B cell (primary cell): ENCODE measurements at regions not wholly inside any gene's neighbourhood (a gene's known extent, or its start where the extent isn't known, plus 50 kb on each side); places are given as distances from the start of the nearest gene placed in this dataset.

Source experiments
- ATAC-seq: fragments of 200-7000 bp; cut with Tn5 transposase; one replicate; pipeline ENCODE4 v1.10.0; 2021; ENCODE audit warnings: low read depth, mild to moderate bottlenecking, moderate number of reproducible peaks, moderate library complexity
- CTCF ChIA-PET: fragments of 350-600 bp; sonication (Branson Sonifier 250); formaldehyde crosslinking; loops from one replicate; lab custom pipeline; 2021; ENCODE audit warnings: antibody characterized with exemption, inconsistent platforms; lab: Charles Lee
- POLR2A ChIA-PET: fragments of 350-600 bp; sonication (Branson Sonifier 250); formaldehyde crosslinking; loops from one replicate; lab custom pipeline; 2021; ENCODE audit warnings: antibody characterized with exemption; lab: Charles Lee
- DNase-seq: peaks from one replicate; pipeline ENCODE4 v3.0.0; 2013
- H2AFZ ChIP-seq: 2 replicates; pipeline ENCODE4 v1.6.1; 2012; ENCODE audit warnings: mild to moderate bottlenecking, low read depth, low read length; ENCODE audit not compliant: insufficient read depth, poor library complexity, severe bottlenecking
- H3K27ac ChIP-seq, 2 donors: 1 replicate in 1 of 2; 2 replicates in 1 of 2; pipeline ENCODE4 v1.5.1; 2012 to 2013; ENCODE audit warnings: low read length in 2 of 2, mild to moderate bottlenecking in 2 of 2, moderate library complexity in 1 of 2
- H3K27me3 ChIP-seq, 4 experiments: fragments of 200-600 bp in 1 of 4; sonication (generic) in 1 of 4; replicated peaks in 1 of 4; 1 replicate in 2 of 4; 2 replicates in 2 of 4; pipeline versions ENCODE4 v1.6.1 to v1.7.0; 2013 to 2016; ENCODE audit warnings: low read length in 3 of 4, mild to moderate bottlenecking in 2 of 4, mixed read lengths in 1 of 4, moderate library complexity in 1 of 4; ENCODE audit not compliant: insufficient read depth in 4 of 4, control insufficient read depth in 3 of 4; ENCODE audit errors: control extremely low read depth in 1 of 4
- H3K36me3 ChIP-seq, 2 experiments: replicated peaks in 1 of 2; 1 replicate in 1 of 2; 2 replicates in 1 of 2; pipeline versions ENCODE4 v1.6.1 to v1.7.1; 2013; ENCODE audit warnings: low read length in 1 of 2; ENCODE audit not compliant: insufficient read depth in 2 of 2, control insufficient read depth in 1 of 2; ENCODE audit errors: control extremely low read depth in 1 of 2, extremely low read depth in 1 of 2
- H3K4me1 ChIP-seq, 2 donors: fragments of 200-600 bp in 1 of 2; sonication (generic) in 1 of 2; 1 replicate in 1 of 2; 2 replicates in 1 of 2; pipeline versions ENCODE4 v1.5.1 to v1.6.1; 2013 to 2017; ENCODE audit warnings: low read length in 2 of 2; ENCODE audit not compliant: control insufficient read depth in 2 of 2, insufficient read depth in 2 of 2
- H3K4me2 ChIP-seq: replicated peaks from 2 replicates; pipeline ENCODE3; 2012; ENCODE audit warnings: mild to moderate bottlenecking, low read depth, low read length; ENCODE audit not compliant: poor library complexity, severe bottlenecking
- H3K4me3 ChIP-seq, 5 experiments: fragments of 200-600 bp in 1 of 5; sonication (generic) in 1 of 5; 1 replicate in 3 of 5; 2 replicates in 2 of 5; pipeline versions ENCODE4 v1.5.1 to v1.7.0; 2011 to 2016; ENCODE audit warnings: low read length in 4 of 5, mild to moderate bottlenecking in 4 of 5, low read depth in 2 of 5, control low read depth in 1 of 5, moderate library complexity in 1 of 5; ENCODE audit not compliant: insufficient read depth in 1 of 5; ENCODE audit errors: control extremely low read depth in 1 of 5, extremely low read depth in 1 of 5
- H3K79me2 ChIP-seq: fragments of 200-600 bp; sonication (generic); one replicate; pipeline ENCODE4 v1.6.0; 2016; ENCODE audit warnings: low read length; ENCODE audit not compliant: control insufficient read depth, insufficient read depth
- H3K9ac ChIP-seq: fragments of 200-600 bp; sonication (generic); 2 replicates; pipeline ENCODE4 v1.6.1; 2017; ENCODE audit warnings: mild to moderate bottlenecking, low read length, moderate library complexity
- H3K9me3 ChIP-seq, 3 donors: one replicate each; pipeline versions ENCODE4 v1.6.1 to v1.7.1; 2013; ENCODE audit warnings: low read length in 2 of 3; ENCODE audit not compliant: control insufficient read depth in 2 of 3, insufficient read depth in 1 of 3; ENCODE audit errors: control extremely low read depth in 1 of 3
- H4K20me1 ChIP-seq: 2 replicates; pipeline ENCODE4 v1.6.0; 2012; ENCODE audit warnings: mild to moderate bottlenecking, low read length; ENCODE audit not compliant: insufficient read depth, control insufficient read depth, poor library complexity, severe bottlenecking
- H3K27ac Mint-ChIP-seq: one replicate; pipeline ENCODE4 v1.8.0; 2021; ENCODE audit warnings: mixed read lengths
- H3K27me3 Mint-ChIP-seq: one replicate; pipeline ENCODE4 v1.8.0; 2021; ENCODE audit warnings: mixed read lengths
- H3K4me1 Mint-ChIP-seq: one replicate; pipeline ENCODE4 v1.8.0; 2021; ENCODE audit warnings: mixed read lengths
- H3K4me3 Mint-ChIP-seq: one replicate; pipeline ENCODE4 v1.8.0; 2021; ENCODE audit warnings: mixed read lengths
- H3K9me3 Mint-ChIP-seq: one replicate; pipeline ENCODE4 v1.8.0; 2022; ENCODE audit warnings: mixed read lengths; ENCODE audit not compliant: insufficient read depth
- EZH2 ChIP-seq: IDR thresholded peaks from 2 replicates; pipeline ENCODE4 v1.6.1; 2012; ENCODE audit warnings: borderline replicate concordance, low read depth, mild to moderate bottlenecking, moderate library complexity, low read length; ENCODE audit not compliant: insufficient read depth, poor library complexity, severe bottlenecking
- WGBS: methylation state at CpG from one replicate; pipeline ENCODE4 v1.1.5; 2013; ENCODE audit warnings: missing lambda C conversion rate; ENCODE audit not compliant: insufficient coverage; 5-methylcytosine and 5-hydroxymethylcytosine counted together
- intact Hi-C: fragments of 100-400 bp; cut with micrococcal nuclease; formaldehyde crosslinking; loops from one replicate; pipeline ENCODE4 v1.10.0; 2022
- TF ChIP-seq, protein P1 (sequence below): fragments of 200-600 bp; IDR thresholded peaks from one replicate; pipeline ENCODE4 v1.8.0; 2022; ENCODE audit warnings: antibody characterized with exemption, mild to moderate bottlenecking

DNA sequence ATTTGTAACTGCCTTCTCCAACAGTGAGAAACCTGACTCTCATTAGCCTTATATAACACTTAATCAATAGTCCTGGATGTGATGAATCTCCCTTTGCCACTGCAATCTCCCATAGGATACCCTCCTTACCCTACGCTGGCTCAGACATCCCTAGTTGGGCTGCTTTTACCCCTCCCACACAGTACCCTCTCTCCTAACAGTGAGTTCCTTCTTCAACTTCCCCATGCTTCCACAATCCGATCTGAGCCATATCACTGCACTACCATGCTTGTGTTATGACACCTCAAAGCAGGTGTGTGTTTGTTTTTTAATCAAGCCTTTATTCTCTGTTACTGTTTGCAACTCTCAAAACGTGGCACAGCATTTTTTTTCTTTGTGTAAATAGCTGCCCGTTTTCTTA lies 60.5 kb upstream of the C9orf72 start:
- POLR2A ChIA-PET, result no interaction called here
- no peak overlapping the region for H3K27ac Mint-ChIP-seq

DNA sequence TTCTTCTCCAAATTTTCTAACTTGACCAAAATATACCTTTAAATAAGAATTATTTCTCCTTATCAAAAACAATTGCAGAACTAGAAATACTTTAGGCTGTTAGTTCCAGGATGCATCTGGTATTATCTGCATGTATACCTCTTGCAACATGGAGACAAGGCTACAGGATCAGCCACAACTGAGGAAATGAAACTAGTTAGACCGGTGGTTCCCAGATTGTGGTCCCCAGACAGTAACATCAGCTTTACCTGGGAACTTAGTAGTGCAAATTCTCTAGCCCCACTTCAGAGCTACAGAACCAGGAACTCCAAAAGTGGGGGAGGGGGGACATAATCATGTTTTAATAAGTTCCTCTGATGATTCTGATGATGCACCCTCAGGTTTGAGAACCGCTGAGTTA lies 61.6 kb upstream of the C9orf72 start:
- no CpG with 5 or more reads among the region's 2 CpGs for WGBS
- Mint-ChIP-seq H3K27ac (no peak overlapping the region), H3K9me3 (no peaks in the 10 kb centered on the region), H3K4me1 (peaks cover 4% of the 10 kb centered on the region), H3K4me3 (no peak overlapping the region), H3K27me3 (peaks cover 26% of the 10 kb centered on the region)
- Histone ChIP-seq H4K20me1 (no peaks in the 10 kb centered on the region), H3K27ac (no peak overlapping the region), H3K9me3 (no peaks in the 10 kb centered on the region), H3K4me3 (no peak overlapping the region), H3K4me2 (no peak overlapping the region), H3K27me3 (peaks cover 0 to 2% (median 0%) of the 10 kb centered on the region in 4 experiments), H3K79me2 (no peaks in the 10 kb centered on the region), H3K4me1 (peaks cover 4 to 6% of the 10 kb centered on the region in 2 donors), H3K36me3 (no peaks in the 10 kb centered on the region), H3K9ac (no peak overlapping the region), H2AFZ (no peak overlapping the region)
- POLR2A ChIA-PET, result no interaction called here
- ATAC-seq (no peak), DNase-seq (peak; percentile 61)
- intact Hi-C loops, result no loop called here
- CTCF ChIA-PET, result no interaction called here
- TF ChIP-seq, protein P1, sequence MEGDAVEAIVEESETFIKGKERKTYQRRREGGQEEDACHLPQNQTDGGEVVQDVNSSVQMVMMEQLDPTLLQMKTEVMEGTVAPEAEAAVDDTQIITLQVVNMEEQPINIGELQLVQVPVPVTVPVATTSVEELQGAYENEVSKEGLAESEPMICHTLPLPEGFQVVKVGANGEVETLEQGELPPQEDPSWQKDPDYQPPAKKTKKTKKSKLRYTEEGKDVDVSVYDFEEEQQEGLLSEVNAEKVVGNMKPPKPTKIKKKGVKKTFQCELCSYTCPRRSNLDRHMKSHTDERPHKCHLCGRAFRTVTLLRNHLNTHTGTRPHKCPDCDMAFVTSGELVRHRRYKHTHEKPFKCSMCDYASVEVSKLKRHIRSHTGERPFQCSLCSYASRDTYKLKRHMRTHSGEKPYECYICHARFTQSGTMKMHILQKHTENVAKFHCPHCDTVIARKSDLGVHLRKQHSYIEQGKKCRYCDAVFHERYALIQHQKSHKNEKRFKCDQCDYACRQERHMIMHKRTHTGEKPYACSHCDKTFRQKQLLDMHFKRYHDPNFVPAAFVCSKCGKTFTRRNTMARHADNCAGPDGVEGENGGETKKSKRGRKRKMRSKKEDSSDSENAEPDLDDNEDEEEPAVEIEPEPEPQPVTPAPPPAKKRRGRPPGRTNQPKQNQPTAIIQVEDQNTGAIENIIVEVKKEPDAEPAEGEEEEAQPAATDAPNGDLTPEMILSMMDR, result no peak
- TF ChIP-seq EZH2, result no peak

More for the DNA sequence above, 60.5 kb upstream of the C9orf72 start:
- ATAC-seq, result no peak
- DNase-seq, result no peak
- Mint-ChIP-seq H3K27me3 (peaks cover 26% of the 10 kb centered on the region), H3K4me3 (no peak overlapping the region), H3K4me1 (peaks cover 4% of the 10 kb centered on the region), H3K9me3 (no peaks in the 10 kb centered on the region)
- Histone ChIP-seq H4K20me1 (no peaks in the 10 kb centered on the region), H2AFZ (no peak overlapping the region), H3K27ac (no peak overlapping the region), H3K4me2 (no peak overlapping the region), H3K79me2 (no peaks in the 10 kb centered on the region), H3K27me3 (peaks cover 0 to 3% (median 0%) of the 10 kb centered on the region in 4 experiments), H3K4me1 (peaks cover 4 to 6% of the 10 kb centered on the region in 2 donors), H3K9ac (no peak overlapping the region), H3K4me3 (no peak overlapping the region), H3K9me3 (no peaks in the 10 kb centered on the region), H3K36me3 (no peaks in the 10 kb centered on the region)
- WGBS, result 60% methylated on average over 1 of the region's 4 CpGs
- TF ChIP-seq, protein P1, result no peak
- no peak for TF ChIP-seq EZH2
- intact Hi-C loops, result no loop called here
- CTCF ChIA-PET, result no interaction called here
